ENCODE measurements at regions not wholly inside any gene's neighbourhood (a gene's known extent, or its start where the extent isn't known, plus 50 kb on each side); places are given as distances from the start of the nearest gene placed in this dataset.

DNA sequence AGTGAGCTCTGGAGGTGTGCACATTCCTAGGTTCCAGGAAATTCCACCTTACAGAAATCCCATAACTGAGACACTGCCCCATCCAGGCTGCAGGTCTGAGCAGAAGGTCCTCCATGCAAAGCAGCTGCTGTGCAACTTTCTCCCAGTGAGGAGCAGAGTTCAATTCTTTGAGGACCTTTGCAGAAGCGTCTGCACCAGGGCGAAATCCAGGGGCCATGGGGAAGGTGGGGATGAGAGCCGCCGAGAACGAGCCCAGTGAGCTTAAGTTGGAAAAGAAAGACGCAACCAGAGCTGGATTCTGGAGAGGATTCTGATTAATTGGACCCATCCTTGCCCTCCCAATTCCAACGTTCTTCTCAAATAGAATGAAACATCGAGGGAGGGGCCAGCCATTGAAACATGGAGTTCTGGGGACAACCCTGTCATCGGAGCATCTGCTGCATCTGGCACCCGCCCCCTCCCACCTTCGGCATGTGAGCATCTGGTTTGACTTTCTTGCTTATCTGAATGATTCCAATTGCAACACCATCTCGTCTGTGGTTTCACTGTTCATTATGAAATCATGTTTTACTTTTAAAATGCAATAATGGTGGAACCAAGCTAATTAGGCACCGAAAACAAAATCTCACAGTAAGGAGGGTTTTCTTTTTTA is 190.6 kb upstream of the FOXF1 start:
- Mint-ChIP-seq H3K9me3 (peaks cover 0 to 2% (median 0%) of the 10 kb centered on the region in 7 donors), H3K27ac (no peak overlapping the region), H3K27me3 (ENCODE audit: low read depth in 3 of 3) (peaks cover 11 to 20% (median 19%) of the 10 kb centered on the region in 3 donors), H3K4me3 (no peak overlapping the region), H3K36me3 (no peaks in the 10 kb centered on the region), H3K4me1 (no peaks in the 10 kb centered on the region)
- no peak overlapping the region for H3K4me3 ChIP-seq (replicated peaks in 1 of 3; ENCODE audit: low read depth in 2 of 3, low read length in 3 of 3)
- no peaks in the 10 kb centered on the region for H3K36me3 ChIP-seq (replicated peaks in 1 of 2; ENCODE audit: control insufficient read depth in 1 of 2, insufficient read depth in 2 of 2, low read length in 2 of 2)
- WGBS (ENCODE audit: insufficient coverage) = 55% methylated on average over 6 of the region's 13 CpGs
- no peaks in the 10 kb centered on the region for H4K20me1 ChIP-seq (ENCODE audit: insufficient read depth, low read length)
- intact Hi-C loops (cut with micrococcal nuclease) = no loop called here
- H3K4me1 ChIP-seq (ENCODE audit: control insufficient read depth in 1 of 2, insufficient read depth in 2 of 2, low read length in 2 of 2) = no peaks in the 10 kb centered on the region
- no peaks in the 10 kb centered on the region for H3K79me2 ChIP-seq (ENCODE audit: insufficient read depth, low read length)
- no peaks in the 10 kb centered on the region for H3K9me3 ChIP-seq (replicated peaks in 1 of 2; ENCODE audit: control insufficient read depth in 1 of 2, insufficient read depth in 1 of 2, low read length in 2 of 2)
- no peak overlapping the region for H3K9ac ChIP-seq (ENCODE audit: insufficient read depth, low read length, poor library complexity, severe bottlenecking)
- no peak overlapping the region for H2AFZ ChIP-seq (ENCODE audit: insufficient read depth, low read depth, low read length, poor library complexity, severe bottlenecking)
- H3K27me3 ChIP-seq (ENCODE audit: control insufficient read depth in 2 of 2, insufficient read depth in 2 of 2, low read length in 2 of 2) = peaks cover 0 to 2% of the 10 kb centered on the region in 2 donors
- TF ChIP-seq, protein P1, sequence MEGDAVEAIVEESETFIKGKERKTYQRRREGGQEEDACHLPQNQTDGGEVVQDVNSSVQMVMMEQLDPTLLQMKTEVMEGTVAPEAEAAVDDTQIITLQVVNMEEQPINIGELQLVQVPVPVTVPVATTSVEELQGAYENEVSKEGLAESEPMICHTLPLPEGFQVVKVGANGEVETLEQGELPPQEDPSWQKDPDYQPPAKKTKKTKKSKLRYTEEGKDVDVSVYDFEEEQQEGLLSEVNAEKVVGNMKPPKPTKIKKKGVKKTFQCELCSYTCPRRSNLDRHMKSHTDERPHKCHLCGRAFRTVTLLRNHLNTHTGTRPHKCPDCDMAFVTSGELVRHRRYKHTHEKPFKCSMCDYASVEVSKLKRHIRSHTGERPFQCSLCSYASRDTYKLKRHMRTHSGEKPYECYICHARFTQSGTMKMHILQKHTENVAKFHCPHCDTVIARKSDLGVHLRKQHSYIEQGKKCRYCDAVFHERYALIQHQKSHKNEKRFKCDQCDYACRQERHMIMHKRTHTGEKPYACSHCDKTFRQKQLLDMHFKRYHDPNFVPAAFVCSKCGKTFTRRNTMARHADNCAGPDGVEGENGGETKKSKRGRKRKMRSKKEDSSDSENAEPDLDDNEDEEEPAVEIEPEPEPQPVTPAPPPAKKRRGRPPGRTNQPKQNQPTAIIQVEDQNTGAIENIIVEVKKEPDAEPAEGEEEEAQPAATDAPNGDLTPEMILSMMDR (IDR thresholded peaks at IDR 0.05) = no peak
- H3K27ac ChIP-seq (ENCODE audit: low read depth in 1 of 2, low read length in 2 of 2) = no peak overlapping the region
- no peak for DNase-seq
- H3K4me2 ChIP-seq (replicated peaks; ENCODE audit: extremely low read depth, low read length, poor library complexity, severe bottlenecking) = no peak overlapping the region

DNA sequence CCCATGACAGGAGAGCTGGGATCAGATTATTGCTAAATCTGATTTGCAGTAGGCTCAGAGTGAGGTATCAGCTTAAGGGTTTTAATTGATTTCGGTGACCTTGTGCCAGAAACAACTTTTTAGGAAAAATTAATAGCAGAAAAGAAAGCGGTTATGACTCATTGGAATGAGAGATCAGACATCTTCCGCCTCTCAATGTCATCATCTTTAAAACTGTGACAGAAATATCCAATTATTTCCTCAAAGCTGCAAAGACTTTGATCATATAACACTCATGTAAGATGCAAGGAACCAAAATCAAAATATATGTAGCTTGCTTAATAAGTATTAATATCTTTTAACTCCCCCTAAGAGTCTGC is 190.1 kb upstream of the FOXF1 start:
- H3K27ac ChIP-seq (ENCODE audit: low read depth in 1 of 2, low read length in 2 of 2) = no peak overlapping the region
- H2AFZ ChIP-seq (ENCODE audit: insufficient read depth, low read depth, low read length, poor library complexity, severe bottlenecking) = no peak overlapping the region
- H3K4me2 ChIP-seq (replicated peaks; ENCODE audit: extremely low read depth, low read length, poor library complexity, severe bottlenecking) = no peak overlapping the region
- intact Hi-C loops (cut with micrococcal nuclease) = no loop called here
- H3K9ac ChIP-seq (ENCODE audit: insufficient read depth, low read length, poor library complexity, severe bottlenecking) = no peak overlapping the region
- H3K9me3 ChIP-seq (replicated peaks in 1 of 2; ENCODE audit: control insufficient read depth in 1 of 2, insufficient read depth in 1 of 2, low read length in 2 of 2) = peaks cover 0 to under 1% of the 10 kb centered on the region in 2 donors
- TF ChIP-seq, protein P1 (IDR thresholded peaks at IDR 0.05) = no peak
- Mint-ChIP-seq H3K27ac (no peak overlapping the region), H3K4me1 (no peaks in the 10 kb centered on the region), H3K9me3 (peaks cover 0 to 4% (median 0%) of the 10 kb centered on the region in 7 donors), H3K36me3 (no peaks in the 10 kb centered on the region), H3K27me3 (ENCODE audit: low read depth in 3 of 3) (peaks cover 11 to 20% (median 19%) of the 10 kb centered on the region in 3 donors), H3K4me3 (no peak overlapping the region)
- H3K36me3 ChIP-seq (replicated peaks in 1 of 2; ENCODE audit: control insufficient read depth in 1 of 2, insufficient read depth in 2 of 2, low read length in 2 of 2) = no peaks in the 10 kb centered on the region
- H3K4me1 ChIP-seq (ENCODE audit: control insufficient read depth in 1 of 2, insufficient read depth in 2 of 2, low read length in 2 of 2) = no peaks in the 10 kb centered on the region
- H3K27me3 ChIP-seq (ENCODE audit: control insufficient read depth in 2 of 2, insufficient read depth in 2 of 2, low read length in 2 of 2) = peaks cover 0 to 2% of the 10 kb centered on the region in 2 donors
- no peak for DNase-seq
- 100% methylated on average over 1 of the region's 3 CpGs for WGBS (ENCODE audit: insufficient coverage)
- H4K20me1 ChIP-seq (ENCODE audit: insufficient read depth, low read length) = no peaks in the 10 kb centered on the region
- H3K4me3 ChIP-seq (replicated peaks in 1 of 3; ENCODE audit: low read depth in 2 of 3, low read length in 3 of 3) = no peak overlapping the region
- H3K79me2 ChIP-seq (ENCODE audit: insufficient read depth, low read length) = no peaks in the 10 kb centered on the region
